NCI-H510A treated with DMSO at 0.1 percent for 48 hours (cell line): ENCODE measurements at regions not wholly inside any gene's neighbourhood (a gene's known extent, or its start where the extent isn't known, plus 50 kb on each side); places are given as distances from the start of the nearest gene placed in this dataset.

Experiments used
- DNase-seq: peaks from one replicate; lab custom pipeline; 2025; lab: John Stamatoyannopoulos, UW

DNA sequence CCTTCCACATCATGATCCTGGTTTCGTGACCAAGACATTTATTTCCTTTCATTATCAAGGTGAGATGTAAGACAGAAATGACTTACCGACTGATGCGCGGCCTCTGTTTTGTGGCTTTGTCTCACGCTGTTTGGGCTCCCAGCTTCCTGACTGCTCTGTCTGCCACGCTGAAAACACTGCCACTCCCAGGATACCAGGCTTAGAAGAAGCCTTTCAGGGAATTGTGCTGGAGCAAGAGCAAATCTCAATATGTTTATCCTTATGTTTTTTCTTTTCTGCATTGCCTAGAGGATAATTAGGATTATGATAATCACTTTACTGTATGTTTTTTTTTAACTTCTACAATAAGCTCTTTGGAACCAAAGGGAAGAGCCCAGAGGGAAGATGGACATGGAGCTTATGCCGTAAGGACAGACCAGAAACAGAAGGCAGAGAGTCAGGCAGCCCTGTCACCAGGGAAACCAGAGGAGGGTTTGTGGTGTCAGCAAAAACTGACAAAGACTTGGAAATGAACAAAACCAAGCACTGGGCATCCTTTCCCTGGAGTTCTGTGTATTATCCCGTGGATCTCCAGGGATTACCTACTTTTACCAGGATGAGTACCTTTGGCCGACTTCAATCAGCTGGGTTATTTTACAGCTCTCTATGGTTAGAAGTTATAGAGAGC is 68.2 kb upstream of the ISX start:
- no peak for DNase-seq

DNA sequence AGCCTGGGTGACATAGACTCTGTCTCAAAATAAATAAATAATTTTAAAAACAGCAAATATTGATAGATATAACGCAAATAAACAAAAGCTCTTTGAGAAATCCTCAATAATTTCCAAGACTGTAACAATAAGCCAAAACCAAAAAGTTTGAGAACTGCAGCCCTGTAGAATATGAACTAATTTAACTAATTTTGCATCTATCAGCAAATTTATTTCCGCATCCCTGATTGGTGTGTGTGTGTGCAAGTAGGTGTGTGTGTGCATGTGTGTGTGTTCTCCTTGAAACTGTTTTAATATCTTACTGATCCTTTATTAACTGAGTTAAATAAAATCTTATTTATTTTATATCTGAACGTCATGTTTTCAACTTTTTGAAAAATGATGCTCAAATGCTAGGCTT is 67.0 kb upstream of the ISX start:
- DNase-seq = no peak

DNA sequence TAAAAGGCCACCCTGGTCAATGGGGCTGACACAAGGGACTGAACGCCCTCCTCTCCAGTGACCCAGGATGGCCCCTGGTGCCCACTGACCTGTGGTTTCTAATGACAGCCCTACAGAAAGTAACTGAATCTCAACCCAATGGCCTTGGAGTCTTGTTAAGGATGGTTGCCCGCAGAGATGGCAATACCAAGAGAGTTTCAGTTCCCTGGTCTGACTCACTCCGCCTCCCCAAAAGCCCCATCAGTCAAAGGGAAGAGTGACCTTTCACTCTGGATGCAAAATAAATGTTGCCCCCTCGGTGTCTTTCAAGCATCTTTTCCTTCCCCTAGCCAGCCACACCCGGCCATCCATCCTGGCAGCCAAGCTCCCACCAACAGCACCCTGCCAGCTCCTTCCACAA is 57.7 kb upstream of the ISX start:
- no peak for DNase-seq

DNA sequence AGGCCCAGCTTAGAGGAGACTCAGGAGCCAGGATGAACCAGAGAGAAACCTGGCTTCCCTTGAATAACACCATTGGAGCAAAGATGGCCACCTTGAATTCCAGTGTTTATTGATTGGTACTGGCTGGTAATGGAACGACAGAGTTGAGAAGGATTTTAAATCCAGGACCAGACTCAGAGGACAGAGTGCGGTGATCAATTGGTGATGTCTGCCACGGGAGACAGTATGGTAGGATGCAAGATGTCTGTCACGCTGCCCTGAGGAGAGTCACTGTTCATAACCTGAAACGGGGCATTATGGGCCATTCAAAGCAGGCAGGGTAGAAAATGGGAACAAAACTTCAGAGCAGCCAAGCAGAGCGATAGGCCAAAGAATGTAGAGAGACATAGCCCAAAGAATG is 55.4 kb upstream of the ISX start:
- DNase-seq = no peak

DNA sequence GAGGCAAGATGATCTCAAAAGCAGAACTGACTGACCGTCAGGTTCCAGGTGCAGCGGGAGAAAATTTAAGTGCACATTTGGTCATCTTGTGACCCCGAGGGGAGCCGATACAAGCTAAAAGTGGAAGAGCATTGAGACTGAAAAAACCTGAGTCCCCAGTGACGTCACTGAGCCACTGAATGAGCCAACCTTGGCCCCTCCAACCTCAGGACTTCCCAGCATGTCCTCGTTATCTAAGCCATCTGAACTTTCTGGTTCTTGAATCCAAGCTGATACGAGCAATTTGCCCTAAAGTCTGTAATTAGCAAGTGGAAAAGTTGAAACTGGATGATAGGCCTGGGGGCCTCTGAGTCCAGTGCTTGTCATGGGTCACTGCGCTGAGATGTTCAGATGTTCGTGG is 51.1 kb upstream of the ISX start:
- DNase-seq = no peak
